CD4-positive, alpha-beta T cell treated with Interleukin-4 for 4 hours (primary cell): ENCODE measurements at regions not wholly inside any gene's neighbourhood (a gene's known extent, or its start where the extent isn't known, plus 50 kb on each side); places are given as distances from the start of the nearest gene placed in this dataset.

Experiments used
- DNase-seq: peaks from one replicate; pipeline ENCODE4 v3.0.0-alpha.2; 2020

DNA sequence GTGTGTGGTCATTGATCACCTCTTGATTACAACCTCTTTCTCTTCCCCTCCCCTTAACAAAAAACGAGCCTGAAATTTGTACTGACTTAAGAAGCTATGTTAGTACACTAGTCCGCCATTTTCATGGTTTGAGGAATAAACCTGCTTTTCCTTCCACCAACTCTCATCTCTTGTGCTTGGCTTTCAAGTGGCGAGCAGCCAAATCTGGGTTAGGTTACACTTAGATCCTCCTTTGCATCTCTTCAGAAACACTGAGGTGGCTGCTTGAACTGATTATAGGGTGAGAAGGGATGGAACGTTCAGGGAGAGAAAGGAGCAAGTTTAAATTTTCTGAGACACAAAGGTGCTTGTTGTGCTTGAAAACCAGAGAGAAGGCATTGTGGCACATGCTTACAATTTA is 2171.4 kb downstream of the LRRC4C start:
- DNase-seq, result no peak

DNA sequence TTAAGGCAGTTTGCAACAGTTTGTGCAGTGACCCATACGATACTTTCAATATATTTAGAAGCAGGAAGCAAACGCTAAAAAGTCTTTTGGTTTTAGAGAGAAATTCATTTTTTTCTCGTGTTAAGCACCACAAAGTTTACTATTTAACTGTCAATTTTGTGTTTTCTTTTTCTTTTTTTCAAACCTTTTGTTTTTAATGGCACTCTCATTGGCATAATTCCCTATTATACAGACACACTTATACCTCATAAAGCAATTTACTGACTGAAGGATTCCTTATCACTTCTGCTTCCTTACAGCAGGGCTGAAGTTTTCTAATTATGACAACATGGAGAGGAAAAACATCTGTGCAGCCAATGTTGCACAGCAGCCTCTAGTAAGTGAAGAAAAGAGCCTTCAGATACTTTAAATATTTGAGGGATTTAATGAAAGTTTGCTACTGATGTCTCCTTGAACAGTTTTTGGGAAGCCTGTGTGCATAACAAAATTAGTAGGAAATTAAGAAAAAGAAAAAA is 2191.2 kb downstream of the LRRC4C start:
- no peak for DNase-seq

DNA sequence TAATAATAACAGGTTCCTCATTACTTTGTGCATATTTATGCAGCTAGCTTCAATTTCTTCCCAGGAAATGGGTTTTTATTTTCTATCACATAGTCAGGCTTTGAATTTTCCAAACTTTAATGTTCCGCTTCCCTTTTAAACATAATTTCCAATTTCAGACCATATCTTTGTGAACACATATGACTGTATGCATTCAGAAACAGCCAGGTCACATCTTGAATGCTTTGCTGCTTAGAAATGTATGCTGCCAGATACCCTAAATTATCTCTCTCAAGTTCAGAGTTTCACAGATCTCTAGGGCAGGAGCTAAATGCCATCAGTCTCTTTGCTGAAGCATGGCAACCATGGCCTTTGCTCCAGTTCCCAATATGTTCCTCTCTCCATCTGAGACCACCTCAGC is 2203.8 kb downstream of the LRRC4C start:
- no peak for DNase-seq

DNA sequence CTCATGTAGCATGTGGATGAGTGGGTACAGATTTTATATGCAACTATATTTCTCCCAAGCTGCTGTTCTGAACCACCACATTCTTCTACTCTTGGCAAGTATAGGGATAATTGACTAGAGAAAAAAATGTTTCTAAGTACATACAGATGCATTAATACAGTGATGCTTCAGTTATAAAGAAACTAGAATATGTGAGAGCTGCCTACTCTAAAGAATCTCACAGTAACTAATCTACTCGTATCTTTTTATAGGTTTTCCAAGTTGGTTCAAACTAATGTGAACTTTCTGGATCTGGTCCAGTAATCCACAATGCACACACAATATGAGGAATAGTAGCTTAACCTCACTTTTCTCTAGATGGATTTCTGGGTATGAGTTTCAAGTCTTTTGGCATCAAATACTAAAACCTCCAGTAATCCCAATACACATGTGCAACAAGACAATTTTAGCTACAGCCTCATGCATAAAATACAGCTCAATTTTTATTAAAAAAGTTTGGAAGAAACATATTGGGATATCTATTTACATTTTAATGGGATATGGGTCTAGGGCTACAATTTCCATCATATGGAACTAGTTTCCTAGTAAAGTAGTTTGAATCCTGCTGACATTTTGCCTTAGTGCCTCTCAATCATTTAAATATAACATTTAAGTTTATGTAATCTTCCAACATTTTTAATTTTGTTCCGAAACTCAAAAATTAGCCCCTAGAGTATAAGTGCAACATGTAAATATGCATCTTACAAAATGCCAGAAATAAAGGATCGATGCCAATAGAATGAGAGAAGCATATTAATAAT is 2209.7 kb downstream of the LRRC4C start:
- DNase-seq, result no peak

DNA sequence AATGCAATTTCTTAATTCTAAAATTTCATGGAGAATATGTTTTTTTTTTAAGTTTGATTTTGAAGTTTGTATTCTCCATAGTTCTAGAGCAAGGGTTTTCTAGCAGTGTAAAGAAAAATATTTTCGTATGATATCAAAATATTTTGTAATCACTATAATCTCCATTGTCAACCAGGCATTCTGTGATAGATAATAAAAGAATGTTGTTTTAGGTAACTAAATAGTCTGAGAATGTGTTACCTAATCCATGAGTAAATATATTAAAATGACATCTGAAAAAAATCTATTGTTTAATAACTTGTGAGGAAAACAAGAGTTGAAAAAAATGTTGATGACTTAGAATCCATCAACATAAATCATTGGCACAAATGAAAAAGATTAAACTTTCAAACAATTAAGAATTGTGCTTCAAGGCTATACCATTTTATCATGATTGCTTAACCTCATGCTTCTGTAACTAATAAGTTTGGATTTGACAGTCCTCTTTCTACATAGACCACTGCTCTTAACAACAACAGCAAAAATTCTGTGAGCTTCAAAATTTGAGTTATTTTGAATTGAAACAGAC is 2211.8 kb downstream of the LRRC4C start:
- DNase-seq, result no peak

DNA sequence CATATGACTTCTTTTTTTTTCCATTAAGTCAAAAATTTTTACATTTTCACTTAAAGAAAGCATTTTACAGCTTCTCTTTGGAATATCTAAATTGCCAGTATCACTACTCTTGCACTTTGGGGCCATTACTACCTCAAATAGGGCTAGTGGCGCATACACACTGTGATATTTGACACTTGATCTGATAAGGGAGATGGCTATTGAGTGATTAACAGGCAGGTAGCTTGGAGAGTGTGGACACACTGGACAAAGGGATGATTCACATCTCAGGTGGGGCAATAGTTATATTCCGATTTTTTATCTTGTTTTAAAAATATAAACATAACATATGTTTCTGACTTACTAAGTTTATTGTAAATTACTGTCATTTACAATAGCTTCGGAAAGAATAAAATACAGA is 2219.9 kb downstream of the LRRC4C start:
- DNase-seq, result no peak

DNA sequence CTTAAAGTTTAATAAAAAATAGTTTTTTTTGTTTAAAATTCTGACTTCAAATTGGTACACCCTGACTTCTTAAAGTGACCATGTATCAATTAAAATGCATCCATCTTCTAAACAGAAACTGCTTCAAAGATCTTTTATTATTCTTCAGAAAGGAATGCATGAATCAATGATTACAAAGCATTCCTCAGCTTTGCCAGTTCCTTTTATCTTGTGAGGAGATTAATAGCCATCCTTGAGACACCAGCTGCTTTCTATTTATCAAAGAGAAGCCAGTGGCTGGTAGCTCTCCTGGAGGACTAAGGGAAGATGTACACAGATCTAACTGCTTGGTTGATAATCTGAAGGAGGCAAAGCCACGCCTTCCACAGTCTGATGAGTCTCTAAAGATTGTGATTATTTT is 2222.5 kb downstream of the LRRC4C start:
- no peak for DNase-seq

DNA sequence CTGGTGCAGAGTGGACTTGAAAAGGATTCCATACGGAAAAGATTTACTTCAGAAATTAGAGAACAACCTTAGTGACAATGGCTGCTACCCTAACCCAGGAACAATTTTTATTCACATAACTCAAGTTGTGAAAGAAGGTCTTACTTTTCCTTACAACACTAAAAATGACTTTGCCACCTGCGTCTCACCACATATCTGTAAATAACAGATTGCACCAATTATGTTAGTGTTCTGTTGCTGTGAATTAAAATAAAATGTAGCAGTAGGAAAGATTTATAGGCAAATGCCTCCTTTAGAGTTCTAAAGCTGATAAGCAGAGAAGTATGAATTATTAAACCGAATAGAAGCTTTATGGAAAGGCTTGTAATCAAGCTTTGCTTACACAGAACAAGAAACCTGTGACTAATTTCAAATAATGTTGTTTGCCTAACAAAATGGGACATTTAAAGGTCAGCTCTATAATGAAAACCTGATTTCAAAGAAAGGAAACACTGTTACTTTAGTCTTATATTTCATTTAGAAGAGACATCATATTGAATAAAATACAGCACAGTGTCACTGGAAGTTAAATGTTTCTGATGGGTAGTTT is 2237.8 kb downstream of the LRRC4C start:
- DNase-seq, result no peak

DNA sequence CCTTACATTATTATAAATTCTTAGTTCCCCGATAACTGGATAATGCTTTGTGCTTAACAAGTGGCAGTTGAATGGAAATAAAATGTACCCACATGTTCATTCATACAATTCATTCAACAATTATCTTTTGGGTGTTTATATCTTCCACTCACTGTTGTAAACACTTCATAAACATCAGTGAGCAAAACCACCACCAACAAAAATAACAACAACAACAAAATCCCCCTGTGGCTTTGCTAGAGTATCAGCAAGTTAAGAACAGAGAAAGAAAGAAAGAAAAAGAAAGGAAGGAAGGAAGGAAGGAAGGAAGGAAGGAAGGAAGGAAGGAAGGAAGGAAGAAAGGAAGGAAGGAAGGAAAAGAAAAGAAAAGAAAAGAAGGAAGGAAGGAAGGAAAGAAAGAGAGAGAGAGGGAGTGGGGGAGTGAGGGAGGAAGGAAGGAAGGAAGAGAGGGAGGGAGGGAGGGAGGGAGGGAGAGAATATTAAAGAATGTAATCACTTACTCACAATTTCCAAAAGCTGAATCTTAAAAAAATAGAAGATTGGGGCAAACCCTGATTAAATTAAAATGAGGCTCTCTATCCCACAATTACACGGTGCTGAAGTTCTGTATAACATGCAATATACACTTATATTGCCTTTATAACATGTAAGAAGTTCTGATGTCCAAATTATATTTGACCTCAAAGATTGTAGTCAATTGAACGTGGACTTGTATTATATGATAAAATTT is 2238.8 kb downstream of the LRRC4C start:
- no peak for DNase-seq

DNA sequence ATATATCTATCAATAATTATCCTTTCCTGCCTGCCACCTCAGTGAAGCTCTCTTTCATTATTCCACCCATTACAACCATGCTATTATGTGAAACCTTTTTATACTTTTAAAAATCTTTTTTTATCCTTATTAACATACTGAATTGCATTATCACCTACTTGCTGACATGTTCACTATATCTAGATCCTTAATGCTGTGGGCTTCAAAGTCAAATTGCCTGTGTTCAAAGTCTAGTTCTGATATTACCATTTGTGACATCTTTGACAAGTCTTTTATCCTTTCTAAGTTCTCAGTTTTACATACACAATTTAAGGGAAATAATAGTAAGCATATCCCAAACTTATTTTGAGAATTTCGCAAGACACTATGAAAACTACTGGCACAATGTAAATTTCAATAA is 2239.4 kb downstream of the LRRC4C start:
- DNase-seq, result no peak

DNA sequence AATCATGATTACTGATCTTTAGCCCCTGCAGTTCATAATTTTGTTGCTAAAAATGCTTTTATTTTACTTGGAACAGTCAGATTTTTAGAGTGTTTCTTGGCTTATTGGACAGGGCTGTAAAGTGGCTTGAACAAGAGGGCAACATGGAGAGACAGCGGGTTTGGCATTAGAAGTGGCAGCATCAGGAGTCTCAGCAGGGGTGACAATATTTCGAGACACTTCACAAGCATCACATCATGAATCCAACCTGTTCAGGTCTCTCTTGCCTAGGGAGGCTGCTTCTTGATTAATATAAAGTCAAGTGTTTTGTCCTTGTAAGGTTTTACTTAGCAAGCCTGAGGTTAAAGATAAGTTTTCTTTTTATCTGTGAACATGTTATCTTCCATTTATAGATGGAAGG is 2249.5 kb downstream of the LRRC4C start:
- DNase-seq, result no peak

DNA sequence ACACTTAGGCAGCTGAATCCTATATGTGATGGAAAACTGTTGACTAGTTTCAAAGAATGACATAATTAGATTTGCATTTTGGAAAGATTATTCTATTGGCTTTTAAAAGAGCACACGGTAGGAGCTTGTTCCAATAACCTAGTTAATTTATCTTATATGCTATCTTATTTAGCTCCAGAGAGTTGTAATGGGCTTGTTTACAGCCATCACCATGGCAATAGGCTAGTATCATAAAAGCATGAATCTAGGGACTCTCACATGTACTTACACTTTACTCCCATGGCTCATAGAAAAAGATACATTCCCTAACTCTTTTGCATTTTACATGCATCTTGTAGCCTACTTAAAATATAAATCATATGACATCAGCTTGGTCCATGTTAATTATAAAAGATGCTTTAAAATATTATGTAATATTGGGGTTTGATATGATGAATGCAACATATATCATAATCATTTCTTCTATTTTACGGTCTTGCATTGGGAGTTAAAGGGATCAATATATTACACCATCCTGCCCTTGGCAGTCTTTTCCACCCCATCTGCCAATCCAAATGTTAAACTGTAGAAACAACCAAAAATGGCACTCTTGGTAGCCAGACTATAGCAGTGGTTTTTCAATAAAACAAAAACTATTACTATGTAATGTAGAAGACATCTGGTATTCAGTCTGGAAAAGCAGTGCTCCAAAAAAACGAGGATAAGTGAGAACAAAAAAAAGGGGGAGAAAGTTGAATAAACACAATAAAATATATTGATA is 2254.0 kb downstream of the LRRC4C start:
- DNase-seq, result no peak

DNA sequence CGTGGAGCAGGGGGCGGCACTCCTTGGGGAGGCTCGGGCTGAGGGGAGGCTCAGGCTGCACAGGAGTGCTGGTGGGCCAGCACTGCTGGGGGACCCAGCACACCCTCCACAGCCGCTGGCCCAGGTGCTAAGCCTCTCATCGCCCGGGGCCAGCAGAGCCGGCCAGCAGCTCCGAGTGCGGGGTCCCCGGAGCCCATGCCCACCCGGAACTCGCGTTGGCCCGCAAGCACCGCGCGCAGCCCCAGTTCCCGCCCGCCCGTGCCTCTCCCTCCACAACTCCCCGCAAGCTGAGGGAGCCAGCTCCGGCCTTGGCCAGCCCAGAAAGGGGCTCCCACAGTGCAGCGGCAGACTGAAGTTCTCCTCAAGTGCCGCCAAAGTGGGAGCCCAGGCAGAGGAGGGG is 2266.8 kb downstream of the LRRC4C start:
- DNase-seq, result no peak

DNA sequence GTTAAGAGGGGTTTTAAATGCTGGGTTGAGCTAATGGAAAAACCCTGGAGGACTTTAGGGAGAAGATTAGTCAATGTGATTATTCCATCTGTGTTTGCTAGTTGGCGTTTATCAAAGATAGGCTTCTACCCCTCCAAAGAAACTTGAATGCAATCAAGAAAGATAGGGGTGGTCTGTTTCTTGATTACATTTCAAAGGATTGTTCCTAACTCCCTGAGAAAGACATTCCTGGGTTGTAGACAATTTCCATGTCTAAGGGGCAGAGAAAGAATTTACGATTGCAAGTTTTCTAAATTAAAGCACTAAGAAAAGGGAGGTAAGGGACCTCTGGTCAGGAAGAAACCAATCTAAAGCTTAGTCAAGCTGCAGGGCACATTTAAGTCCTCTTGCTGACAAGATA is 2268.7 kb downstream of the LRRC4C start:
- DNase-seq, result no peak

DNA sequence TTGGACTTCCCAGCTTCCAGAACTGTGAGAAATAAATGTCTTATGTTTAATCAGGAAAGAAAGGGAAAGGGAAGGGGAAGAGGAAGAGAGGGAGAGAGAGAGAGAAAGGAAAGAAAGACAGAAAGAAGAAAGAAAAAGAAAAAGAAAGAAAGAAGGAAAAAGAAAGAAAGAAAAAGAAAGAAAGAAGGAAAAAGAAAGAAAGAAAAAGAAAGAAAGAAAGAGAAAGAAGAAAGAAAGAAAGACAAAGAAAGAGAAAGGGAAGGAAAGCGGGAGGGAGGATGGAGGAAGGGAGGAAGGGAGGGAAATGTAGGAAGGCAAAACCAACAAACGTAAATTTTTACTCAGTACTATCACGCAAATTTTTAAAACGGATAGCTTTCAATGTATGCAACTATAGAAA is 2281.8 kb downstream of the LRRC4C start:
- DNase-seq, result no peak

DNA sequence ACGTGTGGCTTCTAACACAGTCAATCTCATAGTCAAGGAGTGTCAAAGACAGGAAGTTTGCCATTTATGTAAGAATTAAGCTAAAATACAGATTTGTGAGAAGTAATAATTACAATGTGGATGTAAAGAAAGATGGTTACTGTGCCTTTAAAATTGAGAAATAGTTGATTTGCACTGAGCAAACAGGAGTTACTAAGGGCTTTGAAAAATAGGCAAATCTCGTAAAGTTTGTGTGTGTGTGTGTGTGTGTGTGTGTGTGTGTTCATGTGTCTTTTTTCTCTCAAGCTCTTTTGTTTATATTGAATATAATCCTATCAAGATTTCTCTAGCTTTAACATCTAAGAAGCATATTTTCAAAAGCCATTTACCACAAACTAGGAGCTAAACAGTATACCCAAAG is 2284.5 kb downstream of the LRRC4C start:
- no peak for DNase-seq

DNA sequence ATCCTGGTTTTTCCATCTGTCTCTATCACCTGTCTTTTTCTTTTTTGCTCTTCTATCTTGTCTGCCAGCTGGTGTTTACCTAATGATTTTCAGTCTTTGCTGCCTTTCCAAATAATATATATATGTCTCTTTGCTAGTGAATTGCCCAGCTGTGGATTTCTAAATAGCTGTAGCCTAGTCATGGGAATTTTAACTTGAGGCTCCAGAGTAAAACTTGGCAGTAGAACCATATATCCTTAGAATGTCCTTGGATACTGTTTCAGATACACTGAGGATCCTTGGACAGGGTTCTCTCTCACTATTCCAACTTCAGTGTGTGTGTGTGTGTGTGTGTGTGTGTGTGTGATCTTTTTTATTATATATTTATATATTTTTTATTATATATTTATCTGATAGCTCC is 2285.3 kb downstream of the LRRC4C start:
- no peak for DNase-seq

DNA sequence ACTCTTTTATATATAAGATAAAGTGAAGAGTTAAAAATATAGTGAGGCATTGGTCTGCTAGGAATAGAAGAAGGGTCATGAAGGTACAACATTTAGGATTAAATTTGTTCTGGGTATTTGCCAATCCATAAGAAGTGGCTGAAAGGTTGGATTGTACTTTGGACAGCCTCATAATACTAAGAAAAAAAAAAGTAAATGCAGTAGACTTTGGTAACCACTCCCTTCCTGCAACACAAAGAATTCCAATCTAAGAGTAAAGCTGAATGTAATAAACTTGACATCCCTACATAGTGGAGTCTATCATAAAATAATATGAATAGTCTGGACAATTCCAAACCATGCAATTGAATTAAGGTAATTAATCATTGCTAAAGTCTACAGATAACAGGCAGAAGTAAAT is 2294.4 kb downstream of the LRRC4C start:
- DNase-seq, result no peak

DNA sequence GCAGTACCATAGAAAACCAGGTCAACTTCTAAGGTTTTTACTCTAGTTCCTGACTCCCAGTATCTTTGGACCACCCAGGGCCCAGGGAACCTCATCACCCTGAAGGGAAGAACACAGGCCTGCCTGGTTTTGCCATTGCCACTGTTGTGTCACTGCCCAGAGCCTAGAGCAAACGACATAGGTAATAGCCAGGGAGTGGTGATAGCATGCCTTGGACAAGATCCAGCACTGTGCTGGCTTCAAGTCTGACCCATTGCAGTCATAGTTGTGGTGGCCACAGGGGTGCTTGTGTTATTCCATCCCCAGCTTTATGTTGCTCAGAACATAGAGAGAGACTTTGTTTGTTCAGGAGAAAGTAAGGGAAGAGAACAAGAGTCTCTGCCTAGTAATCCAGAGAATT is 2310.2 kb downstream of the LRRC4C start:
- no peak for DNase-seq

DNA sequence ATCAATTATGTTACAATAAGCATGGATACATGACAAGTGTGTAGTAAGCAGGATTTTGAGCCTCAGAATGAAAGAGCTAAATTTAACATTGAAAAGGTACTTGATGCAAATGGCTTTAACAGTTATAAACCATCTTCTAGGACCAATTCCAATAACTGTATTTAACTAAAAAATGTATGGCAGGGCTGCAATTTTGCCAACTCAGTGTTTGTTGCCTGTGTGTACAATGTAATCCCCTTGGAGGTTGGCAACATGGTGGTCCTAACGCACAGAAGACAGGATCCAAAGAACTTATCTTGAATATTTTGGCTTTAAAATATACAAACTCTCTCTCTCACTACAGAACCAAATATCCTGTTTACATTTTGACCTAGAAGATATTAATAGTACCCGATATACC is 2314.1 kb downstream of the LRRC4C start:
- no peak for DNase-seq

DNA sequence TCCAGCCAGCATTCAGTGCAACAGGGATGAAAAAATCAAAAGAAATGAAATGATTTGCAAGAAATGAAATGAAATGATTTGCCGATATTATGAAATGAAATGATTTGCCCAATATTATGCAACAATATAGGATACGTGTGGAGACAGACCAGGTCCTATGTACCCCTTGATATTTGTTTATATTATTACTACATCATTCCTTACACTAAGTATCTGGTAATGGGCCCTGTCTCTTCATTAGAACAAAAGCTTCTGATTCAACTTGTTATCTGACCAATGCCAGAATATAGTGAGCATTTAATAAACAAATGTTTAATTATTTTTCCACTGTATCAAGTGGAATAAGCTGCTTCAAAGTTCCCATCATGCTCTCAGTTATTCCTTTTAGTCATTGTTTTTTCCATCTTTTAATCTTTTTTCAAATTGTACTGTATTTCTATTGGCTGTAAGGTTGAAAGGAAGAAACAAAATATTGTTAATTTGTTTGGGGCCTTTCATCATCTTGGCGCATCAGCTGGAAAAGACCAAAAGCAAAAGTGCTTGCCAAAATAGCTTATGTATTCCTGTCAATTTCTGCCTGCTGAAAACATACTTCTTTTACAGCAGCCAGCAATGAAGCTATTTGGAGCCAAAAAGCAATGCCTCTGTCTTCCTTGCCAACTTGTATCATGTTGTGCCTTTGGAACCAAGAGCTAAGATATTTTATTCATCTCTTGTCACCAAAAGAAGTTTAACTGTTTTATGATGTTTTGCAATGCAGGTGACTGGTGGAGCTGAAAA is 2314.9 kb downstream of the LRRC4C start:
- DNase-seq, result no peak

DNA sequence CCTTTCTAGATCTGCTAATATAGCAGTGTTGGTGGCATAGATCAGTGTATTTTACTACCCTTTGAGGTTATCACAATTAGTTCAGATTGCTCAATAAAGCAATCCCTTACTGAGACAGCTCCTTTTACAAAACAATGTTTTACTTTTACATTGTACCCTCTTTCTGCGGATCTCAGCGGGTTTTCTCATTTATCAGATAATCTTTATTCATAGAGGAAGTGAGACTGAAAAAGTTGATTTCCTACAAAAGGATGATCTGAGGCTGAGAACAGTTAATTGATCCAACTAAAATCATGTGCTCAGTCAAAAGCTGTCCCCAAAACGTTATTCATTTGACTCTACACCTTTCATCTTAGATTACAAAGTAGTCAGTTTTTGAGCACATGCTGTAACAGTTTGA is 2319.9 kb downstream of the LRRC4C start:
- DNase-seq, result no peak
